Fibroblast of skin of right biceps (primary cell): ENCODE measurements at regions not wholly inside any gene's neighbourhood (a gene's known extent, or its start where the extent isn't known, plus 50 kb on each side); places are given as distances from the start of the nearest gene placed in this dataset.

Source experiments
- DNase-seq: peaks from one replicate; pipeline ENCODE4 v3.0.0-alpha.2; 2013

DNA sequence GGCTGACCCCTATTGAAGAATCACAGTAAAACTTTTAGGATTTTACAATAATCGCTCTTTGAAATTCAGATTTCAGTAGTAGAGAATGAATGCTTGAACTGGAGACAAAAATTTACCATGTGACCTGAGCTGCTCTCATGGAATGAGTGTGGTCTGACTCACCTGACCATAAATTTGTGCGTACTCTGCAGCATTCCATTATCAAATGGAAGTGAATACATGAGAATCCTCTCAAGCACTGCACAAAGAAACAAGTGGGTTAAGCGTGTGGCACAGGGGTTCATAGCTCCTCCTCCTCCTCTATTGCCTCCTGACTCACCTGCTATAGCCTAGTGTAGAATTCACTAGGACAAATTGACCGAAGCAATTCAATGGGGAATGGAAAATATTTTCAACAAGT is 269.8 kb upstream of the CDH9 start:
- DNase-seq: peak; percentile 63

DNA sequence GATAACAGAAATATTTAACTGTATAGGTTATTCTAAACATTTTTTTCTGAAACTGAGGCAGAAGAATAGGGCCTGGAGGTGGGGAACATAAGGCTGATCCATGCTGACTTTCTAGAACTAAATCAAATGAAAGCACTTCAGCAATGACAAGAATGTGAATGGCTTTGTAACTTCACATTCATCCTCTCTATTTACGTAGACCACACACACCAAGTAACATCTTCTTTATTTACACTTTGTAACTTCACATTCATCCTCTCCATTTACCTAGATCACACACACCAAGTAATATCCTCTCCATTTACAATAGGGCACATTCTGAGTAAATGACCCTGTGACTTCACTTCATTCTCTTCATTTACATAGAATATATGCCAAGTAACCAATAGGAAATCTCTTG is 251.8 kb upstream of the CDH9 start:
- DNase-seq: peak; percentile 15

DNA sequence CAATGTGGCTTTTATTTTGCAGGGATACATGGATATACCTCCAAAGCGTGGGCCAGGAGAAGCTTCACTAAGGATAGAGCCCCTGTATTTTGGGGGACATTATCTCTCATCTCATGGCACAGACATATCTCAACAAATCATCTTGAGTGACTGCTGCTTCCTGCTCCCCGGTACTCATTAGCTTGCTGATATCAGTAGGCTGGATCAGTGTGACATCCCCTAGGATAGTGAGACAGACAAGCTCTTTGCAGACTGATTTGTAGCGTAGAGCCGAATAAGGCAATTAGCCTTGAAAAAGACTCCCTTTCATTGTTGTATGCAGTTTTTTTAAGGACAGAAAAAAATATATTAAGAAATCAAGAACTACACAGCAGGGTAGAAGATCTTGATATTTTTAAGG is 237.7 kb upstream of the CDH9 start:
- DNase-seq: no peak

DNA sequence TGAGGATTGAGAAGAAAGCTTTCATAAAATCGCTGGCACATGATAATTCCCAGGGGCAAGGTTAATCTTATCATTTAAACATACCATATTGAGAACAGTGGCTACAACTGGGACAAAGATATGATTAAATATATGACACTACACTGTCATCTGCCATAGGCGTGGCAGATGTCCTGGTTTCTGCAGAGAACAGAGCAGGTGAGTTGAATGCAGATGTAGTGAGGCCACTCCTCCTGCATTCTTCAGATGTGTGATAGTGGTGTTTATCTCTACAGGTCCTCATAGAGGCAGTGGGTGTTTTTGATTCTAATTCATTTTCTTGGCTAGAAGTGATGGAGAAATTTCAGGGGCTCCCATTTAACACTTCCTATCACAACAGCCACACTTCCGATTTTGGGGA is 237.0 kb upstream of the CDH9 start:
- DNase-seq: no peak

DNA sequence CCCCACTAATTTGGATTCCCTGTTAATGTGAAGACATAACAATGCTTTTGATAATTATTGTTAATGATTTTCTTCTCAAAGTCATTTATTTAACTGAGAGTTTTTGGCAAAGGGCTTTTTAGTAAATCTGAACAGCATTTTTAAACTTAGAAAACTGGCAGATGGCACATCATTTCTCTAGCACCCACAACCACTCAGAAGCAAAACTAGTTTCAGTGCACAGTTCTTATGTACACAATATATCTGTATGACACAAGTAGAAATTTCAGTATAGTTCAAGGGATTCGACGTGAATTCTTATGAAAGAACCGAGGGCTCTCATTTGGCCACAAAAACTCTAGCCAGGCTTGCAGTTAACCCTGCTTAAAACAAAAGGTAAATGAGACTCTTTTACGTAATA is 231.4 kb upstream of the CDH9 start:
- no peak for DNase-seq

DNA sequence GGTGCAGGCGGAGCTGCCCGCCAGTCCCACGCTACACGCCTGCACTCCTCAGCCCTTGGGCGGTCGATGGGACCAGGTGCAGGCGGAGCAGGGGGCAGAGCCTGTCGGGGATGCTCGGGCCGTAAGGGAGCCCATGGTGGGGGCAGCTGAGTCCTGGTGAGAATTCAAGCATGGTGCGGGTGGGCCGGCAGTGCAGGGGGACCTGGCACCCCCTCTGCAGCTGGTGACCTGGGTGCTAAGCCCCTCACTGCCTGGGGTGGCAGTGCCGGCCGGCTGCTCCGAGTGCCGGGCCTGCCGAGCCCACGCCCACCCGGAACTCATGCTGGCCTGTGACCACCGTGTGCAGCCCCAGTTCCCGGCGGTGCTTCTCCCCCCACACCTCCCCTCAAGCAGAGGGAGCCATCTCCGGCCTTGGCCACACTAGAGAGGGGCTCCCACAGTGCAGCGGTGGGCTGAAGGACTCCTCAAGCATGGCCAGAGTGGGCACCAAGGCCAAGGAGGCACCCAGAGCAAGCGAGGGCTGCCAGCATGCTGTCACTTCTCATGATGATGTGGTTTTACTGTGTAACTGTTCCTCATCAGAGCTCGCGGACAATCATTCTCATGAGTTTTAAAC is 228.9 kb upstream of the CDH9 start:
- DNase-seq: no peak

DNA sequence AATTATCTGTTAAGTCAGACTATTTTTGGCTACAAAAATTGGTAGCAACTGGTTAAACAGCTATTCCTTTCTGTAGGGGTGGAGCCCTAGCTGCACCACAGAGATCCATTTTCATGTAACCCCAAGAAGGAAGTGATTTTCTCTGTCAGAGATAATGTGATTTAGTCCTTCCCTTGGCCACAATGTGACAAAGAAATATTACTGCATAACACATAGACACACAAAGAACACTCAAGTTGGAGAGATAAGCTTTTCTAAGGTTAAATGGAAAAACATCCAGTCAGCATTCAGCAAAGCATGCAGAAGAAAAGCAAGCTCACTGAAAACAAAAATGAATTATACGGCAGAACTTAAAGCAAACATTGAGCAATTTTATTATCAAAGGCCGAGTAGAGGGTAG is 227.8 kb upstream of the CDH9 start:
- peak; percentile 71 for DNase-seq

DNA sequence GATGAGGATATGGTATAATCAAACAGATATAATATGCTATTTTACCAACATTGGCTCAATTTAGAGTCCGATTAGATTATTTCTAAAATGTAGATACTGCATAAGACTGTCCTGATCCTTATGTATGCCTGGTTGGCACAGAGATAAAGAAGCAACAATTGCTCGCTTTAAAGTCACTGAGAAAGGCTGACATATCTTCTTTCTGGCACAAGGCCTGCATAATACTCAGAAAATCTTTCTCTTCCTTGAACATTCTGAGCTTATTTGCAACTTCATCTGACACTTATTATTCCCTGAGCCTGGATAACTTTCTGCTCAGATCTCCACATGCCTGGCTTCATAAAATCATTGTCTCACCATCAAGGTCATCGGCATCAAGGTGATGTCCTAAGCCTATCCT is 219.3 kb upstream of the CDH9 start:
- no peak for DNase-seq

DNA sequence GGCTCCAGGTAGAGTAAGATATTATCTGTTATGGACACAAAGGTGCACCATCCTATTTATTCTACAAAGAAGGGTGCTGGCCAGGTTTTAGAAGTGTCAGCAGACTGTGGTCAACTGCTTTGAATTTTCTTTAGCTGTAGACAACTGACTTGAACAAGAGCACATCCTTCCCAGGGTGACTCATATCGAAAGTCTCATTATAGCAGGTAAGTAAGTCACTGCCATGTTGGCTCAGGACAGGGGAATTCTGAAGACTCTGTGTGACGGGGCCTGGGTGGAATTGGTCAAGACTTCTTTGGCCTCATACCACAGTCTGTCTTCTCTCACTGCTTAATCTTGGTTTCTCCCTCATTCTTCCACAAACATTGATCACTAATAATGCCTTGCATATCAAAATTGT is 214.5 kb upstream of the CDH9 start:
- no peak for DNase-seq

DNA sequence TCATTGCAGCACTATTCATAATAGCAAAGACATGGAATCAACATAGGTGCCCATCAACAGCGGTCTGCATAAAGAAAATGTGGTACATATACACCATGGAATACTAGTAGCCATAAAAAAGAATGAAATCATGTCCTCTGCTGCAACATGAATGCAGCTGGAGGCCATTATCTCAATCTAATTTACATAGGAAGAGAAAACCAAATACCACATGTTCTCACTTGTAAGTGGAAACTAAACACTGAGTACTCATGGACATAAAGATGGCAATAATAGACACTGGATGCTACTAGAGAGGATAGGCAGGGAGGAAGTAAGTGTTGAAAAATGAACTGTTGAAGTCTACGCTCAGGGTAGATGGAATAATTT is 203.9 kb upstream of the CDH9 start:
- DNase-seq: no peak

DNA sequence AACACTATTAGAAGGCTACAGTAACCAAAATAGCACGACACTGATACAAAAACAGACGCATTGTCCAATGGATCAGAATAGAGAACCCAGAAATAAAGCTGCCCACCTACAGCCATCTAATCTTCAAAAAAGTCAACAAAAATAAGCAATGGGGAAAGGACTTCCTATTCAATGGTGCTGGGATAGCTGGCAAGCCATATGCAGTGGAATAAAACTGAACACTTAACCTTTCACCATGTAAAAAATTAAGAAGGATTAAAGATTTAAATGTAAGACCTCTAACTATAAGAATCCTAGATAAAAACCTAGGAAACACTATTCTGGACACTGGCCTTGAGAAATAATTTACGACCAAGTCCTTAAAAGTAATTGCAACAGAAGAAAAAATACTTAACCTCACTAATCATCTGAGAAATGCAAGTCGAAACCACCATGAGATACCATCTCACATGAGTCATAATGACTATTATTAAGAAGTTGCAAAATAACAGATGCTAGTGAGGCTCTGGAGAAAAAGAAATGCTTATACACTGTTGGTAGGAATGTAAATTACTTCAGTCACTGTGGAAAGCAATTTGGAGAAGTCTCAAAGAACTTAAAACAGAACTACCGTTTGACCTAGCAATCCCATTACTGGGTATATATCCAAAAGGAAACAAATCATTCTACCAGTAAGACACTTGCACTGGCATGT is 203.3 kb upstream of the CDH9 start:
- DNase-seq: peak; percentile 98

DNA sequence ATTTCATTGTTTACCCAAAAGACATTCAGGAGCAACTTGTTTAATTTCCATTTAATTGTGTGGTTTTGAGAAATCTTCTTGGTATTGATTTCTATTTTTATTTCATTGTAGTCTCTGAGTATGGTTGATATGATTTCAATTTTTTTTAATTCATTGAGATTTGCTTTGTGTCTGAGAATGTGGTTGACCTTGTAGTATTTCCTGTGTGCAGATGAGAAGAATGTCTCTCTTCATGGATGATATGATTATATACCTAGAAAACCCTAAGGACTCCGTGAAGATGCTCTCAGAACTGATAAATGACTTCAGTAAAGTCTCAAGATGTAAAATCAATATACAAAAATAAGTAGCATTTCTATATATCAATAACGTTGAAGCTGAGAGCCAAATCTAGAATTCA is 202.4 kb upstream of the CDH9 start:
- DNase-seq: no peak

DNA sequence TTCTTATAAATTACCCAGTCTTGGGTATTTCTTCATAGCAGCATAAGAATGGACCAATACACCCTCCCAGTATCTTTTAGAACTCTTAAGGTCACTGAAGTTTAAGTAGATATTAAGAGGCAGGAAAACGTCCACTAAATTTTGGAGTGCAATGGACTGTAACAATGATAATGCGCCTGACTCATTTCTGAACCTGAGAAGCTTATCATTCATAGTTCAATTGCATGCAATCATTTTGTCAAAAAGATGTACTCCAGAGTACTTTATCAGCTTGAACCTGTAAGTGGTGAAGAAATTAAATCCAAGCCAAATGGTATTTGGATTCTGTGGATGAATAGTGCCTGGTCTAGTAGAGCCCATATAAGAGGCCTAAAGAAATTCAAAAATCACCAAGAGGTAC is 196.5 kb upstream of the CDH9 start:
- DNase-seq: no peak

DNA sequence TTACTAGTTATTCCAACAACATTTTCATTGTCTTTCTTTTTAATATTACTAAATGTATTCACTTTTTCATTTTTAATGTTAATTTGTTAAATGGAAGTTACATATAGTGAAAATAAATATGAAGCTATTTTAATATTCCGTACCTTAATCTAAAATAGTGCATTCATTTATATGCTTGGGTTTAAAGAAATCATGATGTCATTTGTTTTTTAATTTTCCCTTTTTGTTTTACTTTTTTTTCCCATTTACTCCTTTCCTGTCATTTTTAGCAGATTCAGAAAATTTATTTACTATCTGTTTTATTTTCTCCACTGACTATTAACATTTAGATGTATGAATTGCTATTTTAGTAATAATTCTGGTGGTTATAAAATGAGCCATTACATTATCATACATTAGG is 183.0 kb upstream of the CDH9 start:
- DNase-seq: no peak

DNA sequence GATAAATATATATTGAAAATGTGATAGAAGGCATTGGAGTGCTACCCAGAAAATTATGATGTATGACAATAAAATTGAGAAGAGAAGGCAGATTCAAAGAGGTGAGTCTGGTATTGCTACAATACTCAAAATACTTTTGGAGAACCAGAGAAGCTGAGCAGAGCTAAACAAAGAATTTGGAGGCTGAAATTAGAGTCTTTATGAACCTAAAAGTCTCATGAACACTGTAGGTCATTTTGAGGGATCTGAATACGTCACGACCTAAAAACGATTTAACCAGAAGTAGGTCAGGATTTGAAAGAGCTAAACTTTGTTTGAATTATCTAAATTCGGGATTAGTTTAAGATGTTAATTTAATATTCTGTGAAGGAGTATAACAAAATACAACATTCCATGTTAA is 182.4 kb upstream of the CDH9 start:
- DNase-seq: no peak

DNA sequence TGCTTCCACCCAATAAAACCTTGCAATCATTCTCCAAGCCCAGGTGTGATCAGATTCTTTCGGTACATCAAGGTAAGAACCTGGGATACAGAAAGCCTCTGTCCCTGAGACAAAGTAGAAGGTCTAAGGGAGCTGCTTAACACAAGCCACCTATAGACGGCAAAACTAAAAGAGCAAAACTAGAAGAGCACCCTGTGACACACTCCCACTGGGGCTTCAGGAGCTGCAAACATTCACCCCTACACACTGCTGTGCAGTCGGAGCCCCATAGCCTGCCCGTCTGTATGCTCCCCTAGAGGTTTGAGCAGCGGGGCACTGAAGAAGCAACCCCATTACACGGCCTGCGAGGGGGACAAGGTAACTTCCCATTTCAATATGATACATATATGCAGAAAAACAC is 179.6 kb upstream of the CDH9 start:
- no peak for DNase-seq

DNA sequence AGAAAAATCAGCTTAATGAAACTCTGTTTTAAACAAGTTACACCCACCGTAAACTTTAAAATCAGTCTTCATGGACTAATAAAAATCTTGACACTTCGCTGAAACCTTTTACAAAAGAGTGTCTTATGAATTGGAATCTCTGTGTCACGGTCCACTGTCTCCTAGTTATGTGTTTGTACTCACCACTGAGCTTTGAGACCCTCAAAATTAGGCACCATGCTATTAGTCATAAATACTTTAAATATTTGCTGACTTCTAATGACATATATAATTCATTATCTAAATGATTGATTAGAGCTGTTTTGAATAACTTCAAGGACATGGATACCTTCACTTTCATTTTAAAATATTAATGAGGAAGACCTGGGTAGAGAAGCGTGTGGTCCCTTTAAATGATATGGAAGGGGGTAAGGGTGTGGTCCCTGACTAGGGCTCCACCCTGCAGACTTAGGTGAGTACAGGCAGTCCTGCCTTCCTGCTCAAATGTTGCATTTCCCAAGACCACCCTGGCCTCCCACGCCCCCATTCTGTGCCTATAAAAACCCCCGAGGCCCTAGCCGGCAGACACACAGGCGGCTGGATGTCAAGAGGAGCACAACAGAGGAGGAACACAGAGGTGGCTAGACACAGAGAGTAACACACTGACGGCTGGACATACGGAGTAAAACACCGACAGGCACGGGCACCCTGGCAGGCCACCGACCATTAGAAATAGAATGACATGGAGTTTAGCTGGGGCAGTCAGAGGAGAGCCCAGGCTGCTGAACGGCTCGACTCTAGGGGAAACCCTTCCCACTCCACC is 179.0 kb upstream of the CDH9 start:
- DNase-seq: no peak

DNA sequence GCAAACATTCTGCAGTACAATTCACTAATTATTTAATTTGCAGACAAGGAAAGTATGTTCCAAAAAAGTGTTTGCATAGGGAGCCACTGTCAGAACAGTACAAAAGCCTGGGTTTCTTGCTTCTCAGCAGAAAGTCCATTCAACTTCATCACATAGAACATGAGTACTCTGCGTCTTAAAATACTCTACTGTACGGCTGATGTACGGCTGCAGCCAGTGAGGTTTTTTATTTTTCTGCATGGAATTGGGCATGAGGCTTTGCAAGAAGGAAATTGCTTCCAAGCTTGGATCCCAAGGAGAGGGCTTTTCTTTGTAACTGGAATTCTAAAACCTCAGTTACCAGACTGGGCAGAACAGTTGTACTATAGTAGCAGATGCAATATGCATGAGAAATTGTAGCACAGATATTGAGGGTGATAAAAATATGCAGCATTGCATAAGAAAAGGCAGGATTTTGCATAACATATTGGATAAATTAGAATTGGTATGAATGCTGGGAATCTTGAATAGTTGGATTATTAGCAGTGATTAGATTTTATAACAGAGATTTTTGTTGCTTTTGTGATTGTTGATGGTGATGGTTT is 178.1 kb upstream of the CDH9 start:
- DNase-seq: peak; percentile 36

DNA sequence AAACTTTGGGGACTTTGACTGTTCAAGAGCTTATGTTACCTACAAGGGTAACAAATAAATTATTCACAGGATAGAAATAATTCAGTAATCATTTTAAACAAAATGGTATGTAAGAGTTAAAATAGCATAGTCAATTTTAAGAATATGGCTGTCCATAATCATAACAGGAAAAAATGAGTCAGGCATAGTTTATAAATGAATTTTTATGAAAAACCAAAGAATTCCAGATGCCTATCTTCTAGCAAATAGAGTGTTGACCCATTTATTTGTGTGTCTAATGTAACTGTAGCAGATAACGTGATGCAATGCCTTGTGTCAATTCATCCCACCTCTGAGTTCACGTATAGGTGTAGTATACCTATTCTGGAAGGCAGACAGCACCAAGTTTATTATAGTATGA is 169.7 kb upstream of the CDH9 start:
- peak; percentile 23 for DNase-seq

DNA sequence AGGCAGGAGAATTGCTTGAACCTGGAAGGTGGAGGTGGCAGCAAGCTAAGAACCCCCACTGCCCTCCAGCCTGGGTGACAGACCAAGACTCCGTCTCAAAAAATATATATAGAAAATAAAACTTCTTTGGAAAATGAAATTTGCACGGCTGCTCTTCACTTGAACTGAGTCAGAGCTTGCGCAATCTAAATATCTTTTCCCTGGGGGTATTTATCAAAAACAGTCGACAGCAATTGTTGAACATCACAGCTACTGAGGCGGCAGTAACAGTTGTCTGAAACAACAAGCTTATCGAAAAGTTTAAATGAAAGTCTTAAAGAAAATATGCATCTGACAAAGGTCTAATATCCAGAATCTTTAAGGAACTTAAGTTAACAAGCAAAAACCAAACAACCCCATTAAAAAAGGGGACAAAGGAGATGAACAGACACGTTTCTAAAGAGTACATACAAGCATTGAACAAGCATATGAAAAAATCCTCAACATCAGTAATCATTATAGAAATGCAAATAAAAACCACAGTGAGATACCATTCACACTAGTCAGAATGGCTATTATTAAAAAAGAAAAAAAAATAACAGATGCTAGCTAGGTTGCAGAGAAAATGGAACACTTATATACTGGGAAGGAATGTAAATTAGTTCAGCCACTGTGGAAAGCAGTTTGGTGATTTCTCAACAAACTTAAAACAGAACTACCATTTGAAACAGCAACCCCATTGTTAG is 153.6 kb upstream of the CDH9 start:
- peak; percentile 79 for DNase-seq

DNA sequence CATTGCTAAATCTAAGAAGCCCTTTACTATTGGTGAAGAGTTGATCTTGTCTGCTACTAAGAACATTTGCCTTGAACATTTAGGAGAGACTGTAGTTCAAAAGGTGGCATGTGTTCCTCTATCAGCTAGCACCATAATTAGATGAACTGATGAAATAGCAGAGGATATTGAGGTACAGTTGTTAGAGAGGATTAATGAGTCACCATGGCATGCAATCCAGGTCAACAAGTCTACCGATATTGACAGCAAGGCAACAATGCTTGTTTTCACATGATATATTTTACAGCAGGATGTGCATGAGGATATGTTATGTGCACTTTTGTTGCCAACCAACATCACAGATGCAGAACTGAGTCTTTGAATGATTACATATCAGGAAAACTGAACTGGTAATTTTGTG is 134.3 kb upstream of the CDH9 start:
- no peak for DNase-seq

DNA sequence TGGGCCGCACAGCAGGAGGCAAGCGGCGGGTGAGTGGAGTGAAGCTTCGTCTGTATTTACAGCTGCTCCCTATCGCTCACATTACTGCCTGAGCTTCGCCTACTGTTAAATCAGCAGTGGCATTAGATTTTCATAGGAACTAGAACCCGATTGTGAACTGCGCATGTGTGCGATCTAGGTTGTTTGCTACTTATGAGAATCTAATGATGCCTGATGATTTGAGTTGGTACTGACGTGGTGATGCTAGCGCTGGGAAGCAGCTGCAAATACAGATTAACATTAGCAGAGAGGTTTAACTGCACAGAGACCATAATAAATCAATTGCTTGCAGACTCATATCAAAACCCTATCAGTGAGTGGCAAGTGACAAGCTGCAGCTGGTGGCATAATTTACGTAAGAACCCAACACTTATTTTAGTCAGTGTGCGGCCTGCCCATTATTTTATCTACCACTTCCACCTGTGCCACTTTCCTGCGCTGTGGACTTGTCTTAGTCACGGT is 133.4 kb upstream of the CDH9 start:
- DNase-seq: no peak

DNA sequence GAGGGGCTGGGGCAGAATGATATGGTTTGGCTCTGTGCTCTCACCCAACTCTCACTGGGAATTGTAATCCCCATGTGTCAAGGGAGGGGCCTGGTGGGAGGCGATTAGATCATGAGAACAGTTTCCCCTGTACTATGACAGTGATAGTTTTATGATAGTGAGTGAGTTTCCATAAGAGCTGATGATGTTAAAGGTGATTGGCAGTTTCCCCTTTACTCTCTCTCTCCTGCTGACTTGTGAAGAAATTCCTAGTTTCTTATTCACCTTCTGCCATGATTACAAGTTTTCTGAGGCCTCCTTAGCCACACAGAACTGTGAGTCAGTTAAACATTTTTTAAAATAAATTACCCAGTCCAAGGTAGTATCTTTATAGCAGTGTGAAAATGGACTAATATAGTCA is 120.4 kb upstream of the CDH9 start:
- DNase-seq: no peak
